HEK293 (cell line): ENCODE measurements at regions not wholly inside any gene's neighbourhood (a gene's known extent, or its start where the extent isn't known, plus 50 kb on each side); places are given as distances from the start of the nearest gene placed in this dataset.

Source experiments
- CTCF ChIA-PET: fragments of 350-600 bp; formaldehyde crosslinking; extraction: SDS; loops from one replicate; lab custom pipeline; 2021; ENCODE audit warnings: antibody characterized with exemption; lab: Yijun Ruan, JAX
- POLR2A ChIA-PET: fragments of 300-600 bp; formaldehyde crosslinking; extraction: SDS; loops from one replicate; lab custom pipeline; 2020; ENCODE audit warnings: antibody characterized with exemption, inconsistent platforms; lab: Yijun Ruan, JAX
- H3K27ac ChIP-seq: fragments of 200-500 bp; sonication (Bioruptor generic); 2 replicates; pipeline ENCODE4 v1.5.1; 2014; ENCODE audit warnings: low read depth, low read length, control low read depth, inconsistent platforms; ENCODE audit errors: extremely low read depth
- H3K36me3 ChIP-seq, 2 experiments: fragments of 200-500 bp in 1 of 2; sonication (Bioruptor generic) in 1 of 2; 1 replicate in 1 of 2; 2 replicates in 1 of 2; pipeline ENCODE4 v1.5.1; 2014 to 2017; ENCODE audit warnings: inconsistent platforms in 2 of 2, low read length in 2 of 2; ENCODE audit not compliant: control insufficient read depth in 2 of 2, insufficient read depth in 1 of 2
- H3K4me1 ChIP-seq: fragments of 200-500 bp; sonication (Bioruptor generic); 2 replicates; pipeline ENCODE4 v1.5.1; 2014; ENCODE audit warnings: mild to moderate bottlenecking, low read length, inconsistent platforms; ENCODE audit not compliant: control insufficient read depth, insufficient read depth
- H3K4me3 ChIP-seq: 2 replicates; pipeline ENCODE4 v1.5.1; 2011; ENCODE audit warnings: low read depth, mild to moderate bottlenecking, control low read depth, low read length, moderate library complexity
- H3K9me3 ChIP-seq: fragments of 200-500 bp; sonication (Bioruptor generic); 2 replicates; pipeline ENCODE4 v1.5.1; 2014; ENCODE audit warnings: low read depth, low read length, inconsistent platforms; ENCODE audit not compliant: control insufficient read depth, insufficient read depth
- ATF2 ChIP-seq: fragments of 450-650 bp; formaldehyde crosslinking; IDR thresholded peaks from 2 replicates; pipeline ENCODE4 v1.5.1; 2016; ENCODE audit warnings: missing biosample characterization, missing genetic modification characterization, low read depth
- GLIS1 ChIP-seq: fragments of 450-650 bp; formaldehyde crosslinking; IDR thresholded peaks from 2 replicates; pipeline ENCODE4 v1.5.1; 2016; ENCODE audit warnings: missing biosample characterization, missing genetic modification characterization
- MEIS1 ChIP-seq: sonication (generic); formaldehyde crosslinking; IDR thresholded peaks from 2 replicates; pipeline ENCODE4 v1.8.1; 2022; ENCODE audit warnings: missing genetic modification reagents, mild to moderate bottlenecking, borderline replicate concordance
- MZF1 ChIP-seq: fragments of 450-650 bp; formaldehyde crosslinking; IDR thresholded peaks from 2 replicates; pipeline ENCODE4 v1.5.1; 2017; ENCODE audit warnings: missing biosample characterization, missing genetic modification characterization, borderline replicate concordance
- PBX3 ChIP-seq: sonication (generic); formaldehyde crosslinking; IDR thresholded peaks from 2 replicates; pipeline ENCODE4 v1.8.1; 2022; ENCODE audit warnings: mild to moderate bottlenecking, moderate library complexity, missing genetic modification reagents
- SP3 ChIP-seq: fragments of 450-650 bp; formaldehyde crosslinking; IDR thresholded peaks from 2 replicates; pipeline ENCODE4 v1.5.1; 2016; ENCODE audit warnings: missing biosample characterization, missing genetic modification characterization
- TRIM28 ChIP-seq: IDR thresholded peaks from 2 replicates; pipeline ENCODE4 v1.6.1; 2011; ENCODE audit warnings: low read length, control low read depth, borderline replicate concordance
- ZBTB17 ChIP-seq: fragments of 450-650 bp; formaldehyde crosslinking; IDR thresholded peaks from 2 replicates; pipeline ENCODE4 v1.5.1; 2016; ENCODE audit warnings: missing biosample characterization, missing genetic modification characterization
- ZBTB21 ChIP-seq: fragments of 450-650 bp; formaldehyde crosslinking; IDR thresholded peaks from 2 replicates; pipeline ENCODE4 v1.5.1; 2017; ENCODE audit warnings: missing biosample characterization, missing genetic modification characterization
- ZNF114 ChIP-seq: fragments of 450-650 bp; formaldehyde crosslinking; IDR thresholded peaks from 2 replicates; pipeline ENCODE4 v1.5.0; 2017; ENCODE audit warnings: missing biosample characterization, missing genetic modification characterization
- ZNF148 ChIP-seq: fragments of 450-650 bp; formaldehyde crosslinking; IDR thresholded peaks from 2 replicates; pipeline ENCODE4 v1.5.0; 2017; ENCODE audit warnings: missing biosample characterization, missing genetic modification characterization, borderline replicate concordance
- ZNF16 ChIP-seq: fragments of 450-650 bp; formaldehyde crosslinking; IDR thresholded peaks from 2 replicates; pipeline ENCODE4 v1.5.1; 2016; ENCODE audit warnings: low read depth, missing biosample characterization, missing genetic modification characterization
- ZNF19 ChIP-seq: fragments of 450-650 bp; formaldehyde crosslinking; IDR thresholded peaks from 2 replicates; pipeline ENCODE4; 2016; ENCODE audit warnings: missing biosample characterization, missing genetic modification characterization, low read depth
- ZNF404 ChIP-seq: fragments of 450-650 bp; formaldehyde crosslinking; IDR thresholded peaks from 2 replicates; pipeline ENCODE4 v1.5.1; 2017; ENCODE audit warnings: missing biosample characterization, missing genetic modification characterization
- ZNF449 ChIP-seq: fragments of 450-650 bp; formaldehyde crosslinking; IDR thresholded peaks from 2 replicates; pipeline ENCODE4 v1.5.1; 2017; ENCODE audit warnings: missing biosample characterization, mild to moderate bottlenecking, missing genetic modification characterization, moderate library complexity
- ZNF488 ChIP-seq: fragments of 450-650 bp; formaldehyde crosslinking; IDR thresholded peaks from 2 replicates; pipeline ENCODE4 v1.5.1; 2016; ENCODE audit warnings: missing biosample characterization, missing genetic modification characterization
- ZNF514 ChIP-seq: fragments of 450-650 bp; formaldehyde crosslinking; IDR thresholded peaks from 2 replicates; pipeline ENCODE4 v1.5.1; 2016; ENCODE audit warnings: missing biosample characterization, missing genetic modification characterization
- ZNF571 ChIP-seq: fragments of 450-650 bp; formaldehyde crosslinking; IDR thresholded peaks from 2 replicates; pipeline ENCODE4 v1.5.0; 2017; ENCODE audit warnings: missing biosample characterization, missing genetic modification characterization
- ZNF585B ChIP-seq: fragments of 450-650 bp; formaldehyde crosslinking; IDR thresholded peaks from 2 replicates; pipeline ENCODE4 v1.5.1; 2016; ENCODE audit warnings: missing biosample characterization, missing genetic modification characterization
- ZNF629 ChIP-seq: fragments of 450-650 bp; formaldehyde crosslinking; IDR thresholded peaks from 2 replicates; pipeline ENCODE4 v1.5.1; 2017; ENCODE audit warnings: missing biosample characterization, missing genetic modification characterization
- ZSCAN16 ChIP-seq: fragments of 450-650 bp; formaldehyde crosslinking; IDR thresholded peaks from 2 replicates; pipeline ENCODE4 v1.5.1; 2016; ENCODE audit warnings: missing biosample characterization, missing genetic modification characterization
- ZSCAN4 ChIP-seq: fragments of 450-650 bp; formaldehyde crosslinking; IDR thresholded peaks from 2 replicates; pipeline ENCODE4 v1.5.1; 2017; ENCODE audit warnings: missing biosample characterization, missing genetic modification characterization

GRCh38 chr11:119873761-119874421, 144.9 kb upstream of the NECTIN1 start:
- Histone ChIP-seq H3K9me3 (no peaks in the 10 kb centered on the region), H3K4me3 (no peak overlapping the region), H3K4me1 (no peaks in the 10 kb centered on the region), H3K36me3 (no peaks in the 10 kb centered on the region), H3K27ac (no peak overlapping the region)
- CTCF ChIA-PET, result no interaction called here
- no peak for TF ChIP-seq ZNF404 (tag by site-specific recombination)
- peak; percentile 65 for TF ChIP-seq ZNF449 (tag by site-specific recombination)
- POLR2A ChIA-PET, result no interaction called here

- POLR2A ChIA-PET, result no interaction called here
- CTCF ChIA-PET, result no interaction called here
Observed at GRCh38 chr11:119872611-119873310, 143.8 kb upstream of the NECTIN1 start.

GRCh38 chr11:119865661-119866156, 136.7 kb upstream of the NECTIN1 start:
- no peak overlapping the region for H3K27ac ChIP-seq
- no peak overlapping the region for H3K4me3 ChIP-seq
- H3K9me3 ChIP-seq, result no peaks in the 10 kb centered on the region
- POLR2A ChIA-PET, result no interaction called here
- no peaks in the 10 kb centered on the region for H3K36me3 ChIP-seq
- H3K4me1 ChIP-seq, result no peaks in the 10 kb centered on the region
- CTCF ChIA-PET, result interaction anchor here (0.6 kb wide), 1 partner anchor 557 kb away, joined by 4 read pairs; no protein-coding TSS in a partner anchor
- TF ChIP-seq ZSCAN4 (tag by site-specific recombination) (0 out of 2 replicates have a peak, but pooled peaks have one; percentile 33), ZNF19 (tag by site-specific recombination) (no peak), ZBTB21 (tag by site-specific recombination) (no peak), ZNF585B (no peak), GLIS1 (tag by site-specific recombination) (peak; percentile 79), ZNF488 (no peak), ZNF148 (tag by site-specific recombination) (no peak), ZNF114 (tag by site-specific recombination) (no peak), ZNF16 (tag by site-specific recombination) (no peak), ZNF514 (tag by site-specific recombination) (no peak), SP3 (no peak), ZSCAN16 (no peak), PBX3 (CRISPR knock-in tag) (no peak)

More at GRCh38 chr11:119872611-119873310, 143.8 kb upstream of the NECTIN1 start:
- Histone ChIP-seq H3K4me1 (no peaks in the 10 kb centered on the region), H3K36me3 (no peaks in the 10 kb centered on the region), H3K27ac (no peak overlapping the region), H3K9me3 (no peaks in the 10 kb centered on the region), H3K4me3 (no peak overlapping the region)
- no peak for TF ChIP-seq ZNF571 (tag by site-specific recombination)
- TF ChIP-seq ZBTB17, result peak; percentile 72; the same call in 1 of the 2 replicates
- peak; percentile 52; the same call in 1 of the 2 replicates for TF ChIP-seq ATF2 (tag by site-specific recombination)
- TF ChIP-seq MZF1 (tag by site-specific recombination), result no peak
- TF ChIP-seq ZBTB21 (tag by site-specific recombination), result peak; percentile 37; the same call in 1 of the 2 replicates
- TF ChIP-seq MEIS1 (CRISPR knock-in tag), result no peak
- TF ChIP-seq ZNF629, result peak; percentile 68
- TF ChIP-seq TRIM28, result peak; percentile 79
